Urothelium cell line (cell line): ENCODE measurements at regions not wholly inside any gene's neighbourhood (a gene's known extent, or its start where the extent isn't known, plus 50 kb on each side); places are given as distances from the start of the nearest gene placed in this dataset.
"Not testable (repeated sequence)": the region's sequence is repeated elsewhere in the genome, so short reads cannot be mapped to it uniquely, and the experiment has no call there.

Experiments
- DNase-seq: peaks from one replicate; pipeline ENCODE4 v3.0.0; 2011; ENCODE audit warnings: low spot score, mixed read lengths
- FAIRE-seq: peaks from 2 replicates; lab custom pipeline; 2011; peaks lifted over from hg19 to GRCh38; lab: Jason Lieb, UNC

GRCh38 chr4:49314815-49315214 is 328.7 kb downstream of the CWH43 start:
- not testable (repeated sequence) for DNase-seq, FAIRE-seq

GRCh38 chr4:49320725-49321410 is 334.8 kb downstream of the CWH43 start:
- not testable (repeated sequence) for FAIRE-seq, DNase-seq

GRCh38 chr4:49321511-49322300 is 335.6 kb downstream of the CWH43 start:
- not testable (repeated sequence) for DNase-seq, FAIRE-seq

- FAIRE-seq, DNase-seq: not testable (repeated sequence)
Measured at GRCh38 chr4:49322610-49323572, 336.8 kb downstream of the CWH43 start.

- not testable (repeated sequence) for DNase-seq, FAIRE-seq
Measured at GRCh38 chr4:49323573-49323940, 337.5 kb downstream of the CWH43 start.
